ENCODE measurements at regions not wholly inside any gene's neighbourhood (a gene's known extent, or its start where the extent isn't known, plus 50 kb on each side); places are given as distances from the start of the nearest gene placed in this dataset.

- TF ChIP-seq RXRA (IDR thresholded peaks at IDR 0.05; ENCODE audit: insufficient read depth, low read depth, low read length) (no peak), POLR2AphosphoS5 (IDR thresholded peaks at IDR 0.05; ENCODE audit: low read depth, low read length) (no peak), BCL11A (IDR thresholded peaks at IDR 0.05; ENCODE audit: low read depth in 2 of 2, low read length in 2 of 2) (no peak), HDAC6 (IDR thresholded peaks at IDR 0.05; ENCODE audit: low read depth, low read length) (no peak), JUN (IDR thresholded peaks at IDR 0.05; ENCODE audit: low read depth, low read length) (no peak), CHD2 (IDR thresholded peaks at IDR 0.05; ENCODE audit: low read length) (no peak)
Measured at GRCh38 chr16:66007717-66008116, 358.8 kb upstream of the CDH5 start (continued).

All from H1 (cell line).